ENCODE measurements at regions not wholly inside any gene's neighbourhood (a gene's known extent, or its start where the extent isn't known, plus 50 kb on each side); places are given as distances from the start of the nearest gene placed in this dataset.
A peak's percentile ranks its signal among the peaks of the same experiment; 100 is the strongest.

GRCh38 chr5:91849069-91849468 lies 466.0 kb upstream of the ARRDC3 start:
- Histone ChIP-seq H3K9me3 (ENCODE audit: control insufficient read depth, insufficient read depth, low read depth, low read length) (no peaks in the 10 kb centered on the region), H3K27ac (ENCODE audit: insufficient read depth, low read length) (no peak overlapping the region), H3K79me2 (ENCODE audit: control insufficient read depth, insufficient read depth, low read length) (no peaks in the 10 kb centered on the region), H3K4me1 (ENCODE audit: control insufficient read depth, extremely low read depth, insufficient read depth, low read length) (no peaks in the 10 kb centered on the region), H4K20me1 (ENCODE audit: control insufficient read depth, extremely low read depth, insufficient read depth, low read length) (no peaks in the 10 kb centered on the region), H2AFZ (ENCODE audit: low read length) (no peak overlapping the region), H3K4me3 (replicated peaks in 1 of 4; ENCODE audit: control extremely low read depth in 1 of 4, insufficient read depth in 1 of 4, low read depth in 3 of 4, low read length in 4 of 4) (no peak overlapping the region), H3K36me3 (ENCODE audit: control insufficient read depth, insufficient read depth, low read length) (no peaks in the 10 kb centered on the region), H3K4me2 (ENCODE audit: extremely low read depth, insufficient read depth, low read length) (no peak overlapping the region), H3K27me3 (ENCODE audit: control insufficient read depth, insufficient read depth, low read length) (no peaks in the 10 kb centered on the region), H3K9ac (ENCODE audit: insufficient read depth, low read length) (no peak overlapping the region)
- DNase-seq (ENCODE audit: low read depth in 2 of 2): peak in 1 of 2 donors; percentile 24
- TF ChIP-seq EZH2 (IDR thresholded peaks at IDR 0.05; ENCODE audit: low read length, missing control alignments): no peak
- TF ChIP-seq CTCF (conservative IDR thresholded peaks at IDR 0.05 in 1 of 2, IDR thresholded peaks at IDR 0.05 in 1 of 2; ENCODE audit: low read depth in 1 of 2, low read length in 2 of 2): no peak

- DNase-seq (ENCODE audit: low read depth in 2 of 2): peak; percentile 94 to 95
- H3K4me2 ChIP-seq (ENCODE audit: extremely low read depth, insufficient read depth, low read length): no peak overlapping the region
- no peaks in the 10 kb centered on the region for H4K20me1 ChIP-seq (ENCODE audit: control insufficient read depth, extremely low read depth, insufficient read depth, low read length)
- H3K79me2 ChIP-seq (ENCODE audit: control insufficient read depth, insufficient read depth, low read length): no peaks in the 10 kb centered on the region
- TF ChIP-seq CTCF (conservative IDR thresholded peaks at IDR 0.05 in 1 of 2, IDR thresholded peaks at IDR 0.05 in 1 of 2; ENCODE audit: low read depth in 1 of 2, low read length in 2 of 2) (no peak), EZH2 (IDR thresholded peaks at IDR 0.05; ENCODE audit: low read length, missing control alignments) (no peak)
- H3K36me3 ChIP-seq (ENCODE audit: control insufficient read depth, insufficient read depth, low read length): no peaks in the 10 kb centered on the region
- no peak overlapping the region for H3K9ac ChIP-seq (ENCODE audit: insufficient read depth, low read length)
- H3K27me3 ChIP-seq (ENCODE audit: control insufficient read depth, insufficient read depth, low read length): no peaks in the 10 kb centered on the region
- no peaks in the 10 kb centered on the region for H3K9me3 ChIP-seq (ENCODE audit: control insufficient read depth, insufficient read depth, low read depth, low read length)
- no peak overlapping the region for H3K4me3 ChIP-seq (replicated peaks in 1 of 4; ENCODE audit: control extremely low read depth in 1 of 4, insufficient read depth in 1 of 4, low read depth in 3 of 4, low read length in 4 of 4)
- H3K27ac ChIP-seq (ENCODE audit: insufficient read depth, low read length): no peak overlapping the region
- H2AFZ ChIP-seq (ENCODE audit: low read length): no peak overlapping the region
- no peaks in the 10 kb centered on the region for H3K4me1 ChIP-seq (ENCODE audit: control insufficient read depth, extremely low read depth, insufficient read depth, low read length)
Observed at GRCh38 chr5:91848453-91848852, 465.3 kb upstream of the ARRDC3 start.

DNA sequence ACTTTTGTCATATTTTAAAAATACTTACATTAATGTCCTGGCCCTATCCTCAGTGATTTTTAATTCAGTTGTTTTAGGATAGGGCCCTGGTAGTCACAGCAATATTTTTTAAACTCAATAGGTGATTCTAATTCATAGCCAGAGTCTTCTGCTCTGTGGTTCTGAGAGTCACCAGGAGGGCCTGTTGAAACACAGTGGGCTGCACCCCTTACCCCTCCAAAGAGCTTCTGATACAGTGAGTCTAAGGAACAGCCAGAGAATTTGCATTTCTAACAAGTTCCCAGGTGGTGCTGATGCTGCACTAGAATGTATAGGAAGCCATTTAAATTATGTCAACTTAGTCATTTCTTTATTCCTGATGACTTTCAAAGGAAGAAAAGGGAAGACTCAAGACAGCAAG lies 458.3 kb upstream of the ARRDC3 start:
- no peak overlapping the region for H3K4me2 ChIP-seq (ENCODE audit: extremely low read depth, insufficient read depth, low read length)
- no peaks in the 10 kb centered on the region for H3K9me3 ChIP-seq (ENCODE audit: control insufficient read depth, insufficient read depth, low read depth, low read length)
- TF ChIP-seq CTCF (conservative IDR thresholded peaks at IDR 0.05 in 1 of 2, IDR thresholded peaks at IDR 0.05 in 1 of 2; ENCODE audit: low read depth in 1 of 2, low read length in 2 of 2) (no peak), EZH2 (IDR thresholded peaks at IDR 0.05; ENCODE audit: low read length, missing control alignments) (no peak)
- H4K20me1 ChIP-seq (ENCODE audit: control insufficient read depth, extremely low read depth, insufficient read depth, low read length): no peaks in the 10 kb centered on the region
- no peaks in the 10 kb centered on the region for H3K4me1 ChIP-seq (ENCODE audit: control insufficient read depth, extremely low read depth, insufficient read depth, low read length)
- no peak overlapping the region for H3K4me3 ChIP-seq (replicated peaks in 1 of 4; ENCODE audit: control extremely low read depth in 1 of 4, insufficient read depth in 1 of 4, low read depth in 3 of 4, low read length in 4 of 4)
- no peak overlapping the region for H3K9ac ChIP-seq (ENCODE audit: insufficient read depth, low read length)
- H3K27ac ChIP-seq (ENCODE audit: insufficient read depth, low read length): no peak overlapping the region
- H3K36me3 ChIP-seq (ENCODE audit: control insufficient read depth, insufficient read depth, low read length): no peaks in the 10 kb centered on the region
- DNase-seq (ENCODE audit: low read depth in 2 of 2): no peak
- H3K79me2 ChIP-seq (ENCODE audit: control insufficient read depth, insufficient read depth, low read length): no peaks in the 10 kb centered on the region
- H3K27me3 ChIP-seq (ENCODE audit: control insufficient read depth, insufficient read depth, low read length): no peaks in the 10 kb centered on the region
- H2AFZ ChIP-seq (ENCODE audit: low read length): no peak overlapping the region

Data from fibroblast of lung (primary cell).